HL-60 (cell line): ENCODE measurements at regions not wholly inside any gene's neighbourhood (a gene's known extent, or its start where the extent isn't known, plus 50 kb on each side); places are given as distances from the start of the nearest gene placed in this dataset.

Experiments
- GABPA ChIP-seq: IDR thresholded peaks from 2 replicates; pipeline ENCODE4 v1.6.1; 2012; ENCODE audit warnings: low read depth
- POLR2AphosphoS5 ChIP-seq: IDR thresholded peaks from 2 replicates; pipeline ENCODE4 v1.6.1; 2012; ENCODE audit warnings: low read depth
- SPI1 ChIP-seq: IDR thresholded peaks from 2 replicates; pipeline ENCODE4 v1.6.1; 2012; ENCODE audit warnings: low read depth, mild to moderate bottlenecking, borderline replicate concordance
- TF ChIP-seq, protein P1 (sequence below): IDR thresholded peaks from one replicate; pipeline ENCODE4 v1.5.1; 2011; ENCODE audit warnings: low read length, control low read depth, inconsistent platforms; ENCODE audit not compliant: insufficient read depth
- TF ChIP-seq, protein P2 (sequence below): IDR thresholded peaks from 2 replicates; pipeline ENCODE4 v1.6.1; 2012; ENCODE audit warnings: low read depth; ENCODE audit not compliant: insufficient replicate concordance

DNA sequence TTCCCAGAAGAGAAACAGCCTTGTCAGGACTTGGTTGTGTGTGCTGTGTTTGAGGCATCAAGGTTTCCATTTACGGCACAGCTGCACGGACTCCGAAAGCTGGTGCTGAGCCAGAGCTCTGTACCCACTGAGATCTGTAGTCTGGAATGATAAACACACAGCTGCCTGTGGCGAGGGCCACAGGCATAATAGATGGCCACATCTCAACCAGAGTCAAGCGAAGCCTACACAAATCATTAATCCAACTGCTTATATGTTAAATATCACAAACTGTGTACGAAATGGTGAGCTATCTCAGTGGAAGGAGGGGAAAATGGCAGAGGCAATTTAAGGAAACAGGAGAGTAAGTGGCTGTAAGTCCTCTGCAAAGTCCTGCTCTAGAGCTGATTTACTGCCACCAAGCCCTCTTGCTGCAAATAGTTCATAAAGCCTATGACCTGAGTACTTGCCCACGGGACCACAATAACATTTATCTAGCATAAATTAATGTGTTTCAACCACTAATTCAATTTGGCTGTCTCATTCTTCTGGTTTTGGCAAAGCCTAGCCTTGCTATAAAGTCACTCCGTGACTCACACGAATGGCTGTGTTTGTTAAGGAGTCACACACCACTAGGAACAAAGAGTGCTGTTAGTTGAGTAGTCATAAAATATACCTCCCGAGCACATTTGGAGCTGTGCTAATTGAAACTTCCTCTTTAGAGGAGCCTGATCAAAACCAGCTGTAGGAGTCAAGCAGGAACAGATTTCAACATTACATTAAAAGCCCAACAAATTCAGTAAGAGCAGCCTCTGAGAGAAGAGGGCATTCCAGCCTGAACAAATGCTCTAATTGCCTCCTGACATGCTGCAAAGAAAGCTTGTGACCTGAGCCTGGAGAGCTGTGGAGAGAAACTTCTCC is 738.6 kb upstream of the ZNF608 start:
- TF ChIP-seq, protein P1, sequence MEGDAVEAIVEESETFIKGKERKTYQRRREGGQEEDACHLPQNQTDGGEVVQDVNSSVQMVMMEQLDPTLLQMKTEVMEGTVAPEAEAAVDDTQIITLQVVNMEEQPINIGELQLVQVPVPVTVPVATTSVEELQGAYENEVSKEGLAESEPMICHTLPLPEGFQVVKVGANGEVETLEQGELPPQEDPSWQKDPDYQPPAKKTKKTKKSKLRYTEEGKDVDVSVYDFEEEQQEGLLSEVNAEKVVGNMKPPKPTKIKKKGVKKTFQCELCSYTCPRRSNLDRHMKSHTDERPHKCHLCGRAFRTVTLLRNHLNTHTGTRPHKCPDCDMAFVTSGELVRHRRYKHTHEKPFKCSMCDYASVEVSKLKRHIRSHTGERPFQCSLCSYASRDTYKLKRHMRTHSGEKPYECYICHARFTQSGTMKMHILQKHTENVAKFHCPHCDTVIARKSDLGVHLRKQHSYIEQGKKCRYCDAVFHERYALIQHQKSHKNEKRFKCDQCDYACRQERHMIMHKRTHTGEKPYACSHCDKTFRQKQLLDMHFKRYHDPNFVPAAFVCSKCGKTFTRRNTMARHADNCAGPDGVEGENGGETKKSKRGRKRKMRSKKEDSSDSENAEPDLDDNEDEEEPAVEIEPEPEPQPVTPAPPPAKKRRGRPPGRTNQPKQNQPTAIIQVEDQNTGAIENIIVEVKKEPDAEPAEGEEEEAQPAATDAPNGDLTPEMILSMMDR: no peak
- TF ChIP-seq POLR2AphosphoS5 (no peak), GABPA (no peak), SPI1 (no peak)
- TF ChIP-seq, protein P2, sequence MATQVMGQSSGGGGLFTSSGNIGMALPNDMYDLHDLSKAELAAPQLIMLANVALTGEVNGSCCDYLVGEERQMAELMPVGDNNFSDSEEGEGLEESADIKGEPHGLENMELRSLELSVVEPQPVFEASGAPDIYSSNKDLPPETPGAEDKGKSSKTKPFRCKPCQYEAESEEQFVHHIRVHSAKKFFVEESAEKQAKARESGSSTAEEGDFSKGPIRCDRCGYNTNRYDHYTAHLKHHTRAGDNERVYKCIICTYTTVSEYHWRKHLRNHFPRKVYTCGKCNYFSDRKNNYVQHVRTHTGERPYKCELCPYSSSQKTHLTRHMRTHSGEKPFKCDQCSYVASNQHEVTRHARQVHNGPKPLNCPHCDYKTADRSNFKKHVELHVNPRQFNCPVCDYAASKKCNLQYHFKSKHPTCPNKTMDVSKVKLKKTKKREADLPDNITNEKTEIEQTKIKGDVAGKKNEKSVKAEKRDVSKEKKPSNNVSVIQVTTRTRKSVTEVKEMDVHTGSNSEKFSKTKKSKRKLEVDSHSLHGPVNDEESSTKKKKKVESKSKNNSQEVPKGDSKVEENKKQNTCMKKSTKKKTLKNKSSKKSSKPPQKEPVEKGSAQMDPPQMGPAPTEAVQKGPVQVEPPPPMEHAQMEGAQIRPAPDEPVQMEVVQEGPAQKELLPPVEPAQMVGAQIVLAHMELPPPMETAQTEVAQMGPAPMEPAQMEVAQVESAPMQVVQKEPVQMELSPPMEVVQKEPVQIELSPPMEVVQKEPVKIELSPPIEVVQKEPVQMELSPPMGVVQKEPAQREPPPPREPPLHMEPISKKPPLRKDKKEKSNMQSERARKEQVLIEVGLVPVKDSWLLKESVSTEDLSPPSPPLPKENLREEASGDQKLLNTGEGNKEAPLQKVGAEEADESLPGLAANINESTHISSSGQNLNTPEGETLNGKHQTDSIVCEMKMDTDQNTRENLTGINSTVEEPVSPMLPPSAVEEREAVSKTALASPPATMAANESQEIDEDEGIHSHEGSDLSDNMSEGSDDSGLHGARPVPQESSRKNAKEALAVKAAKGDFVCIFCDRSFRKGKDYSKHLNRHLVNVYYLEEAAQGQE: no peak
